ENCODE measurements at regions not wholly inside any gene's neighbourhood (a gene's known extent, or its start where the extent isn't known, plus 50 kb on each side); places are given as distances from the start of the nearest gene placed in this dataset.

GRCh38 chr2:185208261-185208660 lies 530.3 kb upstream of the FSIP2 start:
- H3K4me1 Mint-ChIP-seq = no peaks in the 10 kb centered on the region
- TF ChIP-seq CTCF (IDR thresholded peaks at IDR 0.05) = peak; percentile 41; the same call in 1 of the 2 replicates
- TF ChIP-seq CREM (CRISPR knock-in tag; IDR thresholded peaks at IDR 0.05) = no peak
- no peak for TF ChIP-seq ZNF121 (CRISPR knock-in tag; IDR thresholded peaks at IDR 0.05)
- ATAC-seq (peak; percentile 97), DNase-seq (ENCODE audit: low spot score) (peak; percentile 73)
- H3K27ac Mint-ChIP-seq = no peak overlapping the region
- ChIA-PET CTCF (interaction anchor here (0.6 to 2.2 kb wide), 3 partner anchors 83 to 1318 kb away, joined by 3 to 18 read pairs (median 9); partner anchors contain the start of gene FSIP2), POLR2A (no interaction called here)
- peaks cover 8% of the 10 kb centered on the region; the same call in 1 of the 2 replicates for H3K9me3 Mint-ChIP-seq
- no peak overlapping the region for H3K4me3 Mint-ChIP-seq
- H3K27me3 Mint-ChIP-seq (ENCODE audit: low read depth) = no peaks in the 10 kb centered on the region
- no peaks in the 10 kb centered on the region for H3K36me3 Mint-ChIP-seq

- H3K9me3 Mint-ChIP-seq = no peaks in the 10 kb centered on the region
- H3K4me3 Mint-ChIP-seq = no peak overlapping the region
- ATAC-seq = peak; percentile 87
- POLR2A ChIA-PET = no interaction called here
- no peaks in the 10 kb centered on the region for H3K36me3 Mint-ChIP-seq
- CTCF ChIA-PET = interaction anchor here (0.7 to 1.5 kb wide), 4 partner anchors 52 to 523 kb away, joined by 3 to 9 read pairs (median 3); partner anchors contain the start of gene FSIP2
- H3K27ac Mint-ChIP-seq = no peak overlapping the region
- peak; percentile 23 for DNase-seq (ENCODE audit: low spot score)
- H3K4me1 Mint-ChIP-seq = peaks cover 5% of the 10 kb centered on the region
- no peak for TF ChIP-seq ATF1 (CRISPR knock-in tag; IDR thresholded peaks at IDR 0.05)
- TF ChIP-seq ATF3 (CRISPR knock-in tag; conservative IDR thresholded peaks at IDR 0.05) = no peak
- TF ChIP-seq ZMAT4 (CRISPR knock-in tag; IDR thresholded peaks at IDR 0.05) = no peak
- no peak for TF ChIP-seq ZBTB21 (CRISPR knock-in tag; IDR thresholded peaks at IDR 0.05; ENCODE audit: borderline replicate concordance)
- no peak for TF ChIP-seq CREB1 (CRISPR knock-in tag; IDR thresholded peaks at IDR 0.05)
- no peak for TF ChIP-seq RELA (CRISPR knock-in tag; IDR thresholded peaks at IDR 0.05; ENCODE audit: borderline replicate concordance)
- TF ChIP-seq NR3C1 (CRISPR knock-in tag; conservative IDR thresholded peaks at IDR 0.05; ENCODE audit: low read depth) = no peak
- TF ChIP-seq EMX1 (CRISPR knock-in tag; IDR thresholded peaks at IDR 0.05) = no peak
- TF ChIP-seq GABPB1 (CRISPR knock-in tag; IDR thresholded peaks at IDR 0.05) = no peak
- no peak for TF ChIP-seq TCF7 (CRISPR knock-in tag; IDR thresholded peaks at IDR 0.05; ENCODE audit: low read depth)
- no peak for TF ChIP-seq USF2 (CRISPR knock-in tag; IDR thresholded peaks at IDR 0.05)
- TF ChIP-seq NFATC4 (CRISPR knock-in tag; IDR thresholded peaks at IDR 0.05) = no peak
- no peak for TF ChIP-seq RORB (CRISPR knock-in tag; IDR thresholded peaks at IDR 0.05)
- no peak for TF ChIP-seq SMAD4 (CRISPR knock-in tag; IDR thresholded peaks at IDR 0.05)
- TF ChIP-seq CDX4 (CRISPR knock-in tag; IDR thresholded peaks at IDR 0.05; ENCODE audit: borderline replicate concordance) = no peak
- TF ChIP-seq STAT6 (CRISPR knock-in tag; conservative IDR thresholded peaks at IDR 0.05; ENCODE audit: low read depth) = no peak
- no peak for TF ChIP-seq FOXJ3 (CRISPR knock-in tag; IDR thresholded peaks at IDR 0.05; ENCODE audit: borderline replicate concordance)
- no peak for TF ChIP-seq ZNF671 (CRISPR knock-in tag; IDR thresholded peaks at IDR 0.05)
- H3K27me3 Mint-ChIP-seq (ENCODE audit: low read depth) = no peaks in the 10 kb centered on the region
Observed at GRCh38 chr2:185215497-185215896, 523.1 kb upstream of the FSIP2 start.
